ENCODE measurements at regions not wholly inside any gene's neighbourhood (a gene's known extent, or its start where the extent isn't known, plus 50 kb on each side); places are given as distances from the start of the nearest gene placed in this dataset.

DNA sequence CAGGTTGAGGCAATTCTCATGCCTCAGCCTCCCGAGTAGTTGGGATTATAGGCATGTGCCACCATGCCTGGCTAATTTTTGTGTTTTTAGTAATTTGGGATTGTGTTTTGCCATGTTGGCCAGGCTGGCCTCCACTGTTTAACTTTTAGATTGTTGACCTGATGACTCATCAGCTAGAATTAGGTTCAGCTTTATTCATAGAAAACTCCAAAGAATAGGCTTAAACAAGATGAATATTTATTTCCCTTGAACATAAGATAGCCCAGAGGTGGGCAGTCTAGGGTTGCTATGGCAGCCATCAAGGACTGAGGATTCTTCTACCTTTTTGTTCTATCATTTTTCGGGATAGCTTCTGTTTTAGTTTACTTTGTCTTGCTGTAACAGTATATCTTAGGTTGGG is 99.6 kb upstream of the SELENOK start (continued):
- TF ChIP-seq ZNF331 (CRISPR knock-in tag; IDR thresholded peaks at IDR 0.05; ENCODE audit: low read depth): no peak

DNA sequence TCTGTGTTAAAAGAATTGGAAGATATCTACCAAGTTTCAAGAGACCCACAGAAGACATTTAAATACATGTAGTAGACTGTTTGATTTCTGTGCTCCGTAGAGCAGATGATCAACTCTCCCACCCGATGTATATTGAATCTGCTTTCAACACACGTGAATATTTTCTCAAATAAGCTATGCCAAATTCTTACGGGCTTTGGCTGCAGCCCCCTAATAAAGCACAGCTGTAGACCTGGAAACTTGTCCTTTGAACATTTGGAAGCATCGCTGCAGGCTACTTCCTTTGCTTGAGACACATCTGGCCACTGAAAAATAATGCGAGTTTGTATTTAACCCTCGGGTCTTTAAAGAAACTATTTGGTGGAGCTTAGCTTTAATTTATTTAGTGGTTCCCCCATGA is 98.3 kb upstream of the SELENOK start:
- no peak for ATAC-seq

More for the DNA sequence above, 98.3 kb upstream of the SELENOK start:
- Mint-ChIP-seq H3K9me3 (no peaks in the 10 kb centered on the region), H3K4me1 (no peaks in the 10 kb centered on the region), H3K36me3 (ENCODE audit: low read depth) (no peaks in the 10 kb centered on the region), H3K27me3 (ENCODE audit: insufficient read depth, low read depth, poor library complexity) (no peaks in the 10 kb centered on the region), H3K4me3 (no peak overlapping the region), H3K27ac (no peak overlapping the region)
- Histone ChIP-seq H2AFZ (no peak overlapping the region), H3K4me2 (no peak overlapping the region), H3K4me3 (no peak overlapping the region), H3K27ac (ENCODE audit: low read depth) (no peak overlapping the region), H3K79me2 (replicated peaks; ENCODE audit: insufficient read depth) (no peaks in the 10 kb centered on the region), H3K9me2 (ENCODE audit: insufficient read depth) (peaks cover 3% of the 10 kb centered on the region; the same call in 1 of the 2 replicates), H3F3A (replicated peaks; ENCODE audit: low read depth) (no peaks in the 10 kb centered on the region), H3K36me3 (ENCODE audit: insufficient read depth) (no peaks in the 10 kb centered on the region), H4K20me1 (replicated peaks; ENCODE audit: insufficient read depth) (no peaks in the 10 kb centered on the region), H3K27me3 (ENCODE audit: insufficient read depth) (no peaks in the 10 kb centered on the region), H3K4me1 (ENCODE audit: insufficient read depth) (no peaks in the 10 kb centered on the region)
- TF ChIP-seq JUNB (IDR thresholded peaks at IDR 0.05; ENCODE audit: unreplicated experiment): no peak
- no peak for TF ChIP-seq NANOG (IDR thresholded peaks at IDR 0.05; ENCODE audit: borderline replicate concordance)
- TF ChIP-seq EZH2 (IDR thresholded peaks at IDR 0.05; ENCODE audit: low read depth, unreplicated experiment): no peak
- TF ChIP-seq, protein P1, sequence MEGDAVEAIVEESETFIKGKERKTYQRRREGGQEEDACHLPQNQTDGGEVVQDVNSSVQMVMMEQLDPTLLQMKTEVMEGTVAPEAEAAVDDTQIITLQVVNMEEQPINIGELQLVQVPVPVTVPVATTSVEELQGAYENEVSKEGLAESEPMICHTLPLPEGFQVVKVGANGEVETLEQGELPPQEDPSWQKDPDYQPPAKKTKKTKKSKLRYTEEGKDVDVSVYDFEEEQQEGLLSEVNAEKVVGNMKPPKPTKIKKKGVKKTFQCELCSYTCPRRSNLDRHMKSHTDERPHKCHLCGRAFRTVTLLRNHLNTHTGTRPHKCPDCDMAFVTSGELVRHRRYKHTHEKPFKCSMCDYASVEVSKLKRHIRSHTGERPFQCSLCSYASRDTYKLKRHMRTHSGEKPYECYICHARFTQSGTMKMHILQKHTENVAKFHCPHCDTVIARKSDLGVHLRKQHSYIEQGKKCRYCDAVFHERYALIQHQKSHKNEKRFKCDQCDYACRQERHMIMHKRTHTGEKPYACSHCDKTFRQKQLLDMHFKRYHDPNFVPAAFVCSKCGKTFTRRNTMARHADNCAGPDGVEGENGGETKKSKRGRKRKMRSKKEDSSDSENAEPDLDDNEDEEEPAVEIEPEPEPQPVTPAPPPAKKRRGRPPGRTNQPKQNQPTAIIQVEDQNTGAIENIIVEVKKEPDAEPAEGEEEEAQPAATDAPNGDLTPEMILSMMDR (conservative IDR thresholded peaks at IDR 0.05; ENCODE audit: low read depth in 2 of 2): no peak
- TF ChIP-seq, protein P2, sequence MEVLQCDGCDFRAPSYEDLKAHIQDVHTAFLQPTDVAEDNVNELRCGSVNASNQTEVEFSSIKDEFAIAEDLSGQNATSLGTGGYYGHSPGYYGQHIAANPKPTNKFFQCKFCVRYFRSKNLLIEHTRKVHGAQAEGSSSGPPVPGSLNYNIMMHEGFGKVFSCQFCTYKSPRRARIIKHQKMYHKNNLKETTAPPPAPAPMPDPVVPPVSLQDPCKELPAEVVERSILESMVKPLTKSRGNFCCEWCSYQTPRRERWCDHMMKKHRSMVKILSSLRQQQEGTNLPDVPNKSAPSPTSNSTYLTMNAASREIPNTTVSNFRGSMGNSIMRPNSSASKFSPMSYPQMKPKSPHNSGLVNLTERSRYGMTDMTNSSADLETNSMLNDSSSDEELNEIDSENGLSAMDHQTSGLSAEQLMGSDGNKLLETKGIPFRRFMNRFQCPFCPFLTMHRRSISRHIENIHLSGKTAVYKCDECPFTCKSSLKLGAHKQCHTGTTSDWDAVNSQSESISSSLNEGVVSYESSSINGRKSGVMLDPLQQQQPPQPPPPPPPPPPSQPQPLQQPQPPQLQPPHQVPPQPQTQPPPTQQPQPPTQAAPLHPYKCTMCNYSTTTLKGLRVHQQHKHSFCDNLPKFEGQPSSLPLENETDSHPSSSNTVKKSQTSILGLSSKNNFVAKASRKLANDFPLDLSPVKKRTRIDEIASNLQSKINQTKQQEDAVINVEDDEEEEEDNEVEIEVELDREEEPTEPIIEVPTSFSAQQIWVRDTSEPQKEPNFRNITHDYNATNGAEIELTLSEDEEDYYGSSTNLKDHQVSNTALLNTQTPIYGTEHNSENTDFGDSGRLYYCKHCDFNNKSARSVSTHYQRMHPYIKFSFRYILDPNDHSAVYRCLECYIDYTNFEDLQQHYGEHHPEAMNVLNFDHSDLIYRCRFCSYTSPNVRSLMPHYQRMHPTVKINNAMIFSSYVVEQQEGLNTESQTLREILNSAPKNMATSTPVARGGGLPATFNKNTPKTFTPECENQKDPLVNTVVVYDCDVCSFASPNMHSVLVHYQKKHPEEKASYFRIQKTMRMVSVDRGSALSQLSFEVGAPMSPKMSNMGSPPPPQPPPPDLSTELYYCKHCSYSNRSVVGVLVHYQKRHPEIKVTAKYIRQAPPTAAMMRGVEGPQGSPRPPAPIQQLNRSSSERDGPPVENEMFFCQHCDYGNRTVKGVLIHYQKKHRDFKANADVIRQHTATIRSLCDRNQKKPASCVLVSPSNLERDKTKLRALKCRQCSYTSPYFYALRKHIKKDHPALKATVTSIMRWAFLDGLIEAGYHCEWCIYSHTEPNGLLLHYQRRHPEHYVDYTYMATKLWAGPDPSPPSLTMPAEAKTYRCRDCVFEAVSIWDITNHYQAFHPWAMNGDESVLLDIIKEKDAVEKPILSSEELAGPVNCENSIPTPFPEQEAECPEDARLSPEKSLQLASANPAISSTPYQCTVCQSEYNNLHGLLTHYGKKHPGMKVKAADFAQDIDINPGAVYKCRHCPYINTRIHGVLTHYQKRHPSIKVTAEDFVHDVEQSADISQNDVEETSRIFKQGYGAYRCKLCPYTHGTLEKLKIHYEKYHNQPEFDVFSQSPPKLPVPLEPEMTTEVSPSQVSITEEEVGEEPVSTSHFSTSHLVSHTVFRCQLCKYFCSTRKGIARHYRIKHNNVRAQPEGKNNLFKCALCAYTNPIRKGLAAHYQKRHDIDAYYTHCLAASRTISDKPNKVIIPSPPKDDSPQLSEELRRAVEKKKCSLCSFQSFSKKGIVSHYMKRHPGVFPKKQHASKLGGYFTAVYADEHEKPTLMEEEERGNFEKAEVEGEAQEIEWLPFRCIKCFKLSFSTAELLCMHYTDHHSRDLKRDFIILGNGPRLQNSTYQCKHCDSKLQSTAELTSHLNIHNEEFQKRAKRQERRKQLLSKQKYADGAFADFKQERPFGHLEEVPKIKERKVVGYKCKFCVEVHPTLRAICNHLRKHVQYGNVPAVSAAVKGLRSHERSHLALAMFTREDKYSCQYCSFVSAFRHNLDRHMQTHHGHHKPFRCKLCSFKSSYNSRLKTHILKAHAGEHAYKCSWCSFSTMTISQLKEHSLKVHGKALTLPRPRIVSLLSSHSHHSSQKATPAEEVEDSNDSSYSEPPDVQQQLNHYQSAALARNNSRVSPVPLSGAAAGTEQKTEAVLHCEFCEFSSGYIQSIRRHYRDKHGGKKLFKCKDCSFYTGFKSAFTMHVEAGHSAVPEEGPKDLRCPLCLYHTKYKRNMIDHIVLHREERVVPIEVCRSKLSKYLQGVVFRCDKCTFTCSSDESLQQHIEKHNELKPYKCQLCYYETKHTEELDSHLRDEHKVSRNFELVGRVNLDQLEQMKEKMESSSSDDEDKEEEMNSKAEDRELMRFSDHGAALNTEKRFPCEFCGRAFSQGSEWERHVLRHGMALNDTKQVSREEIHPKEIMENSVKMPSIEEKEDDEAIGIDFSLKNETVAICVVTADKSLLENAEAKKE (CRISPR knock-in tag; IDR thresholded peaks at IDR 0.05): no peak
- no peak for DNase-seq (ENCODE audit: low spot score)
